ENCODE measurements at regions not wholly inside any gene's neighbourhood (a gene's known extent, or its start where the extent isn't known, plus 50 kb on each side); places are given as distances from the start of the nearest gene placed in this dataset.
A peak's percentile ranks its signal among the peaks of the same experiment; 100 is the strongest.

GRCh38 chr3:153974614-153975013 lies 146.6 kb upstream of the ARHGEF26 start:
- no peak for DNase-seq
- Histone ChIP-seq H3K9me3 (no peaks in the 10 kb centered on the region), H3K36me3 (no peaks in the 10 kb centered on the region), H3K4me1 (no peaks in the 10 kb centered on the region), H3K27ac (no peak overlapping the region), H3K4me3 (no peak overlapping the region), H3K27me3 (no peaks in the 10 kb centered on the region)
- intact Hi-C loops (cut with DNase I): no loop called here
- TF ChIP-seq POLR2A (IDR thresholded peaks at IDR 0.05): no peak
- no peak for TF ChIP-seq CTCF (IDR thresholded peaks at IDR 0.05)
- no peak for ATAC-seq

GRCh38 chr3:153976891-153977554 lies 144.2 kb upstream of the ARHGEF26 start:
- no peak for ATAC-seq
- DNase-seq: no peak
- TF ChIP-seq POLR2A (IDR thresholded peaks at IDR 0.05): no peak
- TF ChIP-seq CTCF (IDR thresholded peaks at IDR 0.05): no peak
- Histone ChIP-seq H3K27ac (no peak overlapping the region), H3K9me3 (no peaks in the 10 kb centered on the region), H3K4me3 (no peak overlapping the region), H3K36me3 (no peaks in the 10 kb centered on the region), H3K27me3 (no peaks in the 10 kb centered on the region), H3K4me1 (no peaks in the 10 kb centered on the region)
- WGBS (ENCODE audit: insufficient coverage, low coverage, low lambda C conversion rate, missing lambda C conversion rate): 41% methylated on average over 2 of the region's 2 CpGs
- intact Hi-C loops (cut with DNase I): no loop called here

- no peaks in the 10 kb centered on the region for H3K4me1 ChIP-seq
- intact Hi-C loops (cut with DNase I): no loop called here
- H3K27ac ChIP-seq: no peak overlapping the region
- 60% methylated on average over 1 of the region's 1 CpG for WGBS (ENCODE audit: insufficient coverage, low coverage, low lambda C conversion rate, missing lambda C conversion rate)
- H3K27me3 ChIP-seq: no peaks in the 10 kb centered on the region
- no peaks in the 10 kb centered on the region for H3K36me3 ChIP-seq
- TF ChIP-seq CTCF (IDR thresholded peaks at IDR 0.05): no peak
- TF ChIP-seq POLR2A (IDR thresholded peaks at IDR 0.05): no peak
- no peak overlapping the region for H3K4me3 ChIP-seq
- H3K9me3 ChIP-seq: no peaks in the 10 kb centered on the region
- ATAC-seq (no peak), DNase-seq (no peak)
Observed at GRCh38 chr3:153978006-153978405, 143.2 kb upstream of the ARHGEF26 start.

- intact Hi-C loops (cut with DNase I): no loop called here
- Histone ChIP-seq H3K36me3 (no peaks in the 10 kb centered on the region), H3K9me3 (no peaks in the 10 kb centered on the region), H3K4me1 (no peaks in the 10 kb centered on the region), H3K27ac (no peak overlapping the region), H3K4me3 (no peak overlapping the region), H3K27me3 (no peaks in the 10 kb centered on the region)
- DNase-seq (no peak), ATAC-seq (peak in 1 of 4 donors; percentile 46)
- WGBS (ENCODE audit: insufficient coverage, low coverage, low lambda C conversion rate, missing lambda C conversion rate): 43% methylated on average over 4 of the region's 6 CpGs
- TF ChIP-seq CTCF (IDR thresholded peaks at IDR 0.05) (no peak), POLR2A (IDR thresholded peaks at IDR 0.05) (no peak)
Observed at GRCh38 chr3:153979418-153980251, 141.6 kb upstream of the ARHGEF26 start.
